Right ventricle myocardium inferior (tissue), 1 donor: ENCODE measurements at regions not wholly inside any gene's neighbourhood (a gene's known extent, or its start where the extent isn't known, plus 50 kb on each side); places are given as distances from the start of the nearest gene placed in this dataset.

Source experiments
- ATAC-seq: fragments of 200-7000 bp; cut with Tn5 transposase; one replicate; pipeline ENCODE4 v1.9.1; 2020; ENCODE audit warnings: mild to moderate bottlenecking, moderate library complexity
- DNase-seq: peaks from one replicate; pipeline ENCODE4 v3.0.0; 2021; ENCODE audit errors: missing footprints
- intact Hi-C: fragments of 100-400 bp; cut with DNase I; formaldehyde crosslinking; loops from one replicate; pipeline ENCODE4 v1.11.0; 2022
- donor health status: DM: no; HTN: yes; CAD: no; lungs with severe emphysema.

GRCh38 chr18:71844814-71845213 lies 699.3 kb downstream of the CBLN2 start:
- DNase-seq, result no peak
- no peak for ATAC-seq
- intact Hi-C loops, result no loop called here

- intact Hi-C loops, result no loop called here
- DNase-seq, result no peak
These were observed 701.5 kb downstream of the CBLN2 start for GRCh38 chr18:71842666-71843065.

DNA sequence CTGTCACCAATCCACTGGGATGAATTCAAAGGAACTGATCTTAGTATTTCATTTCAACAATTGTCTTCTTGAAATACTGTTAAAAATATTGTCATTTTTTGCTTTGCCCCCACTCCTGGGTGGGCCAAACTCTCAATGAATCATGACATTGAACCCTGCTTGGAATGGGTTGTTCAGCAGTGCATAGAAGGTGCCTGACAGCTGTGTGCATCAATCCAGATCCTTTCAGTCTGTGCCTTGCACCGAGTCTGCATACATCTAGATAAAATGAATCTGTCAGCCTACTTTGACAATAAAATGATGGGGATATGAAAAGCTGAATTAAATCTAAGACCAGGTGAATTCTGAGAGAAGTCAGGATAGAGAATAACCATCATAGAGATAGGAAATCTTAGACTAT lies 706.6 kb downstream of the CBLN2 start:
- ATAC-seq (no peak), DNase-seq (no peak)
- intact Hi-C loops, result no loop called here

More at GRCh38 chr18:71842666-71843065, 701.5 kb downstream of the CBLN2 start:
- ATAC-seq, result no peak

GRCh38 chr18:71832946-71833617 lies 711.1 kb downstream of the CBLN2 start:
- intact Hi-C loops, result no loop called here
- ATAC-seq (no peak), DNase-seq (no peak)

DNA sequence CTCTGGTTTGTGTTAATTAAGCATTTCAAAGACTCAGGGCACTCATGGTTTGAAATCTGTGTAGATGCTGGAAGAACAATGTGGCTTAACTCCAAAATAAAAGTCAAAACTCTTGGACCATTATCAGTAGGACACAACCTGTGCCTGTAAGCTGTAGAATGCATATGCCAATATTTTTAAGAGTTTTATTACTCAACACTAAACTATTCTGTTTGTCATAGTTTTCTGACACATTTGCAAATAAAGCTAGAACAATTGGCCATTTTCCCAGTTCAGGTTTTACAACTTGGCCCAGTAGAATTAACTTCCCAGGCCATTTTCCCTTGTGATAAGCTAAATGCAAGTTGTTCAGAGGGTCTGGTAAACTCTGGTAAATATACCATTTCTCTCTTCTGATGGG lies 713.1 kb downstream of the CBLN2 start:
- DNase-seq (no peak), ATAC-seq (no peak)

GRCh38 chr18:71827301-71827700 lies 716.8 kb downstream of the CBLN2 start:
- intact Hi-C loops, result no loop called here
- no peak for ATAC-seq
- DNase-seq, result no peak

More for the DNA sequence above, 713.1 kb downstream of the CBLN2 start:
- intact Hi-C loops, result no loop called here

- no peak for ATAC-seq
- no peak for DNase-seq
- intact Hi-C loops, result loop anchor here (5.0 kb wide), 1 partner anchor 167 kb away; no protein-coding TSS in a partner anchor
These were observed 728.8 kb downstream of the CBLN2 start for GRCh38 chr18:71815305-71815704.

- ATAC-seq (no peak), DNase-seq (no peak)
- intact Hi-C loops, result no loop called here
These were observed 734.4 kb downstream of the CBLN2 start for GRCh38 chr18:71809711-71810110.

GRCh38 chr18:71808616-71809015 lies 735.5 kb downstream of the CBLN2 start:
- DNase-seq (no peak), ATAC-seq (no peak)
- intact Hi-C loops, result no loop called here

GRCh38 chr18:71807586-71807985 lies 736.6 kb downstream of the CBLN2 start:
- no peak for DNase-seq
- no peak for ATAC-seq
- intact Hi-C loops, result no loop called here

DNA sequence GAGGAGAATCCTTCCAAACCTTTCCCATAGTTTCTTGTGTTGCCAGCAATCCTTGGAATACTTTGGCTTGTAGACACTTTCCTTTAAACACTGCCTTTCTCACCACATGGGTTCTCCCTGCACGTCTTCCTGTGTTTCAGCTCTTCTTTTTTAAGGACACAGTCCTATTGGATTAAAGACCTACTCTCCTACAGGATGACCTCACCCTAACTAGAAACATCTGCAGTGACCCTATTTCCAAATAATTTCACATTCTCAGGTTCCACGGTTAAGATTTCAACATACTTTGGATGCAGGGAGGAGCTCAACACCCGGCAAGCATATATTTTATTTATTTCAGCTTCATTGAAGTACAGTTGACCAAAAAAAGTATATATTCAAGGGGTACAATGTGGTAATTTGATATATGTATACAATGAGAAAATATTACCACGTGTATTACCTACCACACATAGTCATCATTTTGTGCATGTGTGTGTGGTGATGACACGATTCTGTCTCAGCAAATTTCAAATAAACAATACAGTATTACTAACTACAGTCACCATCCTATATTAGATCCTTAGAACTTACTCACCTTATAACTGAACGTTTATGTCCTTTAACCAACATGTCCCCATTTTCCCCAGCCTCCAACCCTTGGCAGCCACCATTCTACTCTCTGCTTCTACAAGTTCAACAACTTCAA lies 745.0 kb downstream of the CBLN2 start:
- DNase-seq (no peak), ATAC-seq (no peak)
- intact Hi-C loops, result no loop called here

DNA sequence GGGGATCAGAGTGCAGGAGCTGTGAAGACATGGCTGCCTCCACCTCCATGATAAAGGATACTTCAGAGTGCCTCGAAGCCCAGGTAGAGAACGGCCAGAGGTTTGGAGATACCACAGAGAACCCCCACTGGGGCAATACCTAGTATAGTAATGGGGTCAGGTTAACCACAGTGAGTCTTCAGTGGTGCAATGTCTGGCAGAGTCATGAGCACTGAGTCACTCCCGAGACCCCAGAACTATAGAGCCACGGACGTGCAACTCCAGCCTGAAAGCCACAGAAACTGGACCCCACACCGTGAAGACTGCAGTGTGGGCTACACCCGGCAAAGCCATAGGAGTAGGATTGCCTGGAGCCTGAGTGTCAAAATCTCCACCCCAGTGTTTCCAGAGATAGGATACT lies 746.6 kb downstream of the CBLN2 start:
- intact Hi-C loops, result no loop called here
- ATAC-seq (no peak), DNase-seq (no peak)

DNA sequence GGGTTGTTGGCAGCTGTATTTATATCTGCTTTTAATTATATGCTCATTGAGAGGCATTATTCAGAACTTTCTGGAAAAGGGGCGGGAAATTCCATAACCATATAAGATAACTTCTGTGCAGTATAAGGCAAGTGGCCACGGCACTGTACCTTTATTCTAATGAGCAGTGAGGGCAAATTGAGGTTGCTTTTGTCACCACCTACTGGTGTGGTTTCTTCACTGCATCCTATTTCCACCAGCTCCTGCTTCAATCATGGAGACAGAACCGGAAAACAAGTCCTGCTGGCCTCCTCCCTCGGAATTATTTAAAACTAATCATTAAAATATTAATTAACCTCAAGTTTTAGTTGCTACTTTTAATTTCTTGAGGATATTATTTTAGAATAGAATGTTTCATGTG lies 759.4 kb downstream of the CBLN2 start:
- DNase-seq, result no peak
- intact Hi-C loops, result no loop called here
- ATAC-seq, result no peak

GRCh38 chr18:71760541-71760940 lies 783.6 kb downstream of the CBLN2 start:
- no peak for ATAC-seq
- intact Hi-C loops, result no loop called here
- DNase-seq, result no peak

DNA sequence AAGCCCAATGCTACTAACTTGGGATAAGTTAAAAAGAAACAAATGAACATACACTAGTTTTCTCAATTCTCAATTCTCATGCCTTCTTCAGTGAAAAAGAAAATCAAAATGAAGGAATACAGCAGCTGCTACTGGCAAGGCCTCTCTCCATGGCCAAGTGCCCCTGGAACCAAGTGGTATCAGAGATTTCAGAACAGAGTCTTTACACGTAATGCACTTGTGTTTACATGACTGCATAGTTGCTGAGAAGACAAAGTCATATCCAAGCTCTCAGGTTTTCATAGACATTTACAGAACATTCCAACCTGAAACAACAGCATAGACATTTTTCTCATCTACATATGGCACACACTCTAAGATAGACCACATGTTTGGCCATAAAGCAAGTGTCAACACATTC lies 789.9 kb downstream of the CBLN2 start:
- intact Hi-C loops, result no loop called here
- DNase-seq, result no peak
- no peak for ATAC-seq

- intact Hi-C loops, result no loop called here
- ATAC-seq (no peak), DNase-seq (no peak)
These were observed 800.5 kb downstream of the CBLN2 start for GRCh38 chr18:71743634-71744033.

DNA sequence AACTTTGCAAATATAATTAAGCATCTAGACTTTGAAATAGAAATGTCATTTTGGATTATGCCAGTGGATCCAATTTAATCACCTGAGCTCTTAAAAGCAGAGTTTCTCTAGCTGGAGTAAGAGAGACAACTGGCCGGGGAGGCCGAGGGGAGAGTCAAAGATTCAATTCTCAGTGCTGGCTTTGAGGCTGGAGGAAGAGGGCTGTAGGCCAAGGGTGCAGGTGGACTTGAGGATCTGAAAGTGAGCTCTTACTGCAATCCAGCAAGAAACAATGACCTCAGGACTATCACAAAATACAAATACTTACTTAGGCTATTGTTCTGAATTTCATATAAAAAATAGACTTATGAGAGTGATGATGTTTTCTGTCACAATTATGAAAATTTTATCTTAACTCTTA lies 814.5 kb downstream of the CBLN2 start:
- intact Hi-C loops, result loop anchor here (5.0 kb wide), 1 partner anchor 222 kb away; no protein-coding TSS in a partner anchor
- DNase-seq (no peak), ATAC-seq (no peak)

- DNase-seq (no peak), ATAC-seq (no peak)
- intact Hi-C loops, result no loop called here
These were observed 816.2 kb downstream of the CBLN2 start for GRCh38 chr18:71727909-71728308.

DNA sequence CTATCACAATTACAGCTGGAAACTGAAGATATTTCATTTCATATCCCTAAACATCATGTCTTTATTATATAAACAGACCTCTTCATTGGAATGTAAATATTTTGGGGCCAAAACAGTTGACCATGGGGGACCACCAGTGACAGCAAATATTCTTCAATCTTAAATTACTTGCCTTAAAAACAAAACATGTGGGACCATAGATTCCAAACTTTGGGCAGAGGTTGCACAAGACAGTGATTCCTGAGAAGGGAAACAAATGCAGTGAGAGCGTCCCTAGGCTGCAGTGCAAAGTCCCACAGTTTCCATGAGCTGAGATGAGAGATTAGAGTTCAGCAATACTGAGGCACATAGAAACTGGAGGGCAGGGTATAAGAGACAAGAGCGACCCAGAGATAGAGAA lies 818.9 kb downstream of the CBLN2 start:
- intact Hi-C loops, result no loop called here
- ATAC-seq, result no peak
- DNase-seq, result no peak

GRCh38 chr18:71707985-71708500 lies 836.1 kb downstream of the CBLN2 start:
- intact Hi-C loops, result no loop called here
- DNase-seq, result no peak
- ATAC-seq, result no peak
